A673 (cell line): ENCODE measurements at regions not wholly inside any gene's neighbourhood (a gene's known extent, or its start where the extent isn't known, plus 50 kb on each side); places are given as distances from the start of the nearest gene placed in this dataset.

Source experiments
- CTCF ChIP-seq: fragments of 300-800, 200-600 bp; sonication (generic); conservative IDR thresholded peaks from 2 replicates; pipeline ENCODE4 v1.5.1; 2017; ENCODE audit warnings: low read depth, mild to moderate bottlenecking, antibody characterized with exemption, low read length, moderate library complexity, mixed read lengths
- EZH2 ChIP-seq: fragments of 200-600 bp; sonication (generic); IDR thresholded peaks from 2 replicates; pipeline ENCODE4 v1.6.1; 2017; ENCODE audit warnings: borderline replicate concordance, low read depth, mild to moderate bottlenecking, mixed read lengths, antibody characterized with exemption, low read length; ENCODE audit not compliant: poor library complexity, severe bottlenecking

DNA sequence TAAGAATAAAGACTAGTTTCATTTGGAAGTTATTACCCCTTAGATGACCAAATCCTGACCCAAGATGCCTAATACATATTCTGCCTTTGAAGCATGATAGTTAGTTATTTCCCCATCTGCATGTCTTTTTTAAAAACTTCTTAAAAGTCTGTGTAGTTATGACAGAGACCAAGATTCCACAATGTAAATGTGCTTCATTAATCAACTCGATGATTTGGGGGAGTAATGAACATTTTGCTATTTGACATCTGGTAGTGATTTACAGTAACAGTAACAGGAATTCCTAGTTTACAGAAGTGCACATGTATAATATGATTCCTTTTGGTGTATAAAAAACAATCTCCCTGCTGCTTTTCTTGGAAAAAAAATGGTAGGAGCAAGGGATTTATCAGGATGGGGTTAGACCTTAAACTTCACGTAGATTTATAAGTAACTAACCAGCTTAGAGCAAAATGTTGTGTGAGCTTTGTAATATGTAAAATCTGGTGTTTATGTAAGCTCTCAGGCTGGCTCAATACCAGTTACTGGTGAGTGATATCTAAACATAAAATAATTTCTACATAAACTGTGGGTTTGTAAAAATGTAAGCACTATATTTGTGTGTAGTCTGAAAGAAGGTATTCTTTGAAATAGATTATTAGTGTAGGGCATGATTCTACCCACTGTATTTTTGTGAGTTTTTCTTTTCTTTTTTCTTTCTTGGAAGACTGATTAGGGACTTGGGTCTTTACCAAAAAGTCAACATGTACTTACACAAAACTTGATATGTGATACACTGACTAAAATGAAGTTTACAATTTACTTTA lies 641.6 kb downstream of the EPHA4 start:
- TF ChIP-seq CTCF (no peak), EZH2 (no peak)
